Stomach (tissue), 8 donors: ENCODE measurements at regions not wholly inside any gene's neighbourhood (a gene's known extent, or its start where the extent isn't known, plus 50 kb on each side); places are given as distances from the start of the nearest gene placed in this dataset.

ENCODE experiments used
- DNase-seq, 2 donors: peaks; one replicate each; pipeline versions ENCODE4 v3.0.0 to v3.0.0-alpha.2; 2013 to 2019
- H3K27ac ChIP-seq, 5 donors: fragments of 200-600 bp in 4 of 5; sonication (generic) in 4 of 5; one replicate each; pipeline ENCODE4 v1.5.1; 2013 to 2019; ENCODE audit warnings: mild to moderate bottlenecking in 1 of 5, moderate library complexity in 1 of 5
- H3K27me3 ChIP-seq, 3 donors: fragments of 200-600 bp; sonication (generic); one replicate each; pipeline ENCODE4 v1.5.1; 2017 to 2019; ENCODE audit warnings: mixed run types in 1 of 3
- H3K36me3 ChIP-seq, 4 donors: fragments of 200-600 bp; sonication (generic); 1 replicate in 3 of 4; 2 replicates in 1 of 4; pipeline ENCODE4 v1.5.1; 2016 to 2019
- H3K4me1 ChIP-seq, 4 donors: fragments of 200-600 bp; sonication (generic); one replicate each; pipeline ENCODE4 v1.5.1; 2016 to 2019
- H3K4me3 ChIP-seq, 4 donors: fragments of 200-600 bp; sonication (generic) in 3 of 4; one replicate each; pipeline ENCODE4 v1.5.1; 2016 to 2019; ENCODE audit warnings: mild to moderate bottlenecking in 1 of 4
- H3K9me3 ChIP-seq, 4 donors: fragments of 200-600 bp; sonication (generic); one replicate each; pipeline ENCODE4 v1.5.1; 2016 to 2019
- CTCF ChIP-seq, 7 experiments: fragments of 450-650 bp in 4 of 7; fragments of 200-600 bp in 3 of 7; sonication (generic) in 3 of 7; IDR thresholded peaks; one replicate each; pipeline ENCODE4 v1.5.1; 2016 to 2019; ENCODE audit warnings: antibody characterized with exemption in 7 of 7, control low read depth in 2 of 7, mild to moderate bottlenecking in 1 of 7
- EP300 ChIP-seq: sonication (generic); formaldehyde crosslinking; IDR thresholded peaks from one replicate; pipeline ENCODE4 v1.6.1; 2017; ENCODE audit warnings: antibody characterized with exemption
- POLR2A ChIP-seq, 4 donors: fragments of 450-650 bp; IDR thresholded peaks; one replicate each; pipeline ENCODE4 v1.6.1; 2016; ENCODE audit warnings: antibody characterized with exemption in 4 of 4, control low read depth in 2 of 4, mild to moderate bottlenecking in 1 of 4, moderate library complexity in 1 of 4
- POLR2AphosphoS5 ChIP-seq, 3 donors: sonication (generic); formaldehyde crosslinking; IDR thresholded peaks; one replicate each; pipeline ENCODE4 v1.6.1; 2016; ENCODE audit warnings: antibody characterized with exemption in 3 of 3
- WGBS, 5 donors: extraction: QIAGEN DNeasy Blood & Tissue Kit in 3 of 5; methylation state at CpG; one replicate each; pipeline versions ENCODE4 v1.1.5 to v1.1.7; 2013 to 2018; 5-methylcytosine and 5-hydroxymethylcytosine counted together
- intact Hi-C: fragments of 100-400 bp; cut with DNase I; formaldehyde crosslinking; loops from one replicate; pipeline ENCODE4 v1.15.1; 2023; ENCODE audit warnings: low total_unique reads
- donor health status: healthy with polysubstance abuse.
- donor health status: Bipolar disorder and iron deficiency.
- donor health status: healthy.

- 85 to 90% (median 86%) methylated on average over 11 of the region's 11 CpGs for WGBS, 5 donors
- DNase-seq: no peak
- H3K9me3 ChIP-seq: no peaks in the 10 kb centered on the region
- no peaks in the 10 kb centered on the region for H3K36me3 ChIP-seq
- H3K27me3 ChIP-seq: peaks cover 0 to 14% (median 0%) of the 10 kb centered on the region in 3 donors
- H3K27ac ChIP-seq: no peak overlapping the region
- no peak for TF ChIP-seq EP300
- no peak for TF ChIP-seq CTCF (IDR thresholded peaks at IDR 0.05)
- no peak for TF ChIP-seq POLR2A (IDR thresholded peaks at IDR 0.05)
- TF ChIP-seq POLR2AphosphoS5 (IDR thresholded peaks at IDR 0.05): no peak
- no peak overlapping the region for H3K4me3 ChIP-seq
- no peaks in the 10 kb centered on the region for H3K4me1 ChIP-seq
- intact Hi-C loops: no loop called here
These were observed 500.2 kb upstream of the HS6ST1 start for GRCh38 chr2:128818704-128819491.

GRCh38 chr2:128820452-128820851, 501.8 kb upstream of the HS6ST1 start:
- H3K9me3 ChIP-seq: peaks cover 0 to 3% (median 0%) of the 10 kb centered on the region in 4 donors
- no peak overlapping the region for H3K27ac ChIP-seq
- DNase-seq: no peak
- TF ChIP-seq POLR2A (IDR thresholded peaks at IDR 0.05) (no peak), EP300 (no peak), CTCF (IDR thresholded peaks at IDR 0.05) (no peak), POLR2AphosphoS5 (IDR thresholded peaks at IDR 0.05) (no peak)
- WGBS, 5 donors: 76 to 89% (median 86%) methylated on average over 4 of the region's 4 CpGs
- peaks cover 0 to 14% (median 0%) of the 10 kb centered on the region in 3 donors for H3K27me3 ChIP-seq
- no peaks in the 10 kb centered on the region for H3K36me3 ChIP-seq
- intact Hi-C loops: no loop called here
- H3K4me3 ChIP-seq: no peak overlapping the region
- H3K4me1 ChIP-seq: no peaks in the 10 kb centered on the region

GRCh38 chr2:128821010-128821409, 502.3 kb upstream of the HS6ST1 start:
- Histone ChIP-seq H3K36me3 (no peaks in the 10 kb centered on the region), H3K4me1 (no peaks in the 10 kb centered on the region), H3K27ac (no peak overlapping the region), H3K9me3 (peaks cover 0 to 3% (median 0%) of the 10 kb centered on the region in 4 donors), H3K27me3 (peaks cover 0 to 14% (median 0%) of the 10 kb centered on the region in 3 donors), H3K4me3 (no peak overlapping the region)
- TF ChIP-seq EP300 (no peak), POLR2A (IDR thresholded peaks at IDR 0.05) (no peak), CTCF (IDR thresholded peaks at IDR 0.05) (no peak), POLR2AphosphoS5 (IDR thresholded peaks at IDR 0.05) (no peak)
- WGBS, 5 donors: 83 to 100% (median 86%) methylated on average over 1 of the region's 1 CpG
- intact Hi-C loops: no loop called here
- no peak for DNase-seq

DNA sequence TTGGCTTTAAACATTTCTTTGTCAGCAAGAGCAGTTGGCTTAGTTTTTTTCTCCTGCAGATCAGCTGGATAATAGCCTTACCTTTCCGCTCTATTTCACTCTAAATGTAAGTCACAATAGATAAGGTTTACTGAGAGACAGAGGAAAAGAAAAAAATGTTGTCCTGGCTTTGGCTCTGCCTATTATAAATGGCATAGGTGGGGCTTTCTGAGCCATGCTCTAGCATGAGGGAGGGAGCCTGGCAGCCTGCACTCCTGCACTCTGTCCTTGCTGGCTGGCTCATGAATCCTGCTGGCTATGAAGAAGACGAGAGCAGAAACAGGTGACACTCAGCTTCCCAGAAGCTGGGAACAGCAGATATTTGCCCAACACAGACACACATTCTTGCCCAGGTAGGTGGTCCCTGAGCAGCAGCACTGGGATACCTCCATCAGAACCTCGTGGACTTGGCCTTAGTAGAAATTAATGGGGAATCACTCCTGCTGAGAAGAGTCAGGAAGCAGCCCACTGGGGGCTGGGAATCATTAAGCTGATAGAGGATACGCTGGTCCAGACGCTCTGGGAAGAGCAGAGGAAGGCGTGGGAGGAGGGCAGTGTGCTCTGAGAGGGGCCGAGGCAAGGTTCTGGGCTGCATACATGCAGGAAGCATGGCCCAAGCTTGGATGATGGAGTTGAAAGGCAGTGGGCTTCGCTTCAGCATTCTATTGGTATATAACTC, 514.4 kb upstream of the HS6ST1 start:
- no peaks in the 10 kb centered on the region for H3K27me3 ChIP-seq
- H3K4me1 ChIP-seq: no peaks in the 10 kb centered on the region
- intact Hi-C loops: no loop called here
- H3K27ac ChIP-seq: peak overlapping the region in 1 of 5 donors; percentile 31
- H3K36me3 ChIP-seq: no peaks in the 10 kb centered on the region
- TF ChIP-seq POLR2A (IDR thresholded peaks at IDR 0.05) (no peak), CTCF (IDR thresholded peaks at IDR 0.05) (no peak), EP300 (no peak), POLR2AphosphoS5 (IDR thresholded peaks at IDR 0.05) (no peak)
- DNase-seq: peak in 1 of 2 donors; percentile 35
- no peak overlapping the region for H3K4me3 ChIP-seq
- H3K9me3 ChIP-seq: no peaks in the 10 kb centered on the region
- WGBS, 5 donors: 45 to 53% (median 51%) methylated on average over 8 of the region's 8 CpGs
